Kidney (tissue), 13 donors: ENCODE measurements at regions not wholly inside any gene's neighbourhood (a gene's known extent, or its start where the extent isn't known, plus 50 kb on each side); places are given as distances from the start of the nearest gene placed in this dataset.
A peak's percentile ranks its signal among the peaks of the same experiment; 100 is the strongest.

Experiments
- DNase-seq, 5 donors: peaks; one replicate each; pipeline ENCODE4 v3.0.0-alpha.2; 2013 to 2020
- FAIRE-seq: peaks from 2 replicates; lab custom pipeline; 2012; peaks lifted over from hg19 to GRCh38; lab: Jason Lieb, UNC
- H3K27ac ChIP-seq, 2 donors: one replicate each; pipeline ENCODE4 v1.7.0; 2013; ENCODE audit warnings: low read depth in 2 of 2, low read length in 2 of 2, inconsistent platforms in 1 of 2
- H3K27me3 ChIP-seq: one replicate; pipeline ENCODE4 v1.7.1; 2013; ENCODE audit warnings: low read length, inconsistent platforms; ENCODE audit not compliant: control insufficient read depth, insufficient read depth
- H3K36me3 ChIP-seq, 3 donors: one replicate each; pipeline versions ENCODE4 v1.7.0 to v1.7.1; 2013; ENCODE audit warnings: low read length in 3 of 3, control low read depth in 1 of 3, inconsistent platforms in 1 of 3; ENCODE audit not compliant: insufficient read depth in 3 of 3, control insufficient read depth in 2 of 3
- H3K4me1 ChIP-seq, 3 donors: one replicate each; pipeline versions ENCODE4 v1.7.0 to v1.7.1; 2013; ENCODE audit warnings: low read length in 3 of 3, inconsistent platforms in 1 of 3, low read depth in 1 of 3; ENCODE audit not compliant: control insufficient read depth in 2 of 3, insufficient read depth in 2 of 3
- H3K4me3 ChIP-seq, 3 donors: one replicate each; pipeline versions ENCODE4 v1.7.0 to v1.8.1; 2013; ENCODE audit warnings: low read length in 3 of 3, control low read depth in 1 of 3, inconsistent platforms in 1 of 3
- H3K9ac ChIP-seq, 3 donors: one replicate each; pipeline versions ENCODE4 v1.7.0 to v1.7.1; 2013; ENCODE audit warnings: low read length in 3 of 3, control low read depth in 1 of 3, inconsistent platforms in 1 of 3
- H3K9me3 ChIP-seq, 3 donors: one replicate each; pipeline versions ENCODE4 v1.7.0 to v1.7.1; 2013; ENCODE audit warnings: low read length in 3 of 3, control low read depth in 1 of 3, inconsistent platforms in 1 of 3; ENCODE audit not compliant: control insufficient read depth in 2 of 3, insufficient read depth in 1 of 3
- intact Hi-C: fragments of 100-400 bp; cut with DNase I; formaldehyde crosslinking; loops from one replicate; pipeline ENCODE4 v1.11.1; 2022
- TF ChIP-seq, protein P1 (sequence below): IDR thresholded peaks from 3 replicates; pipeline ENCODE4 v1.5.1; 2012; ENCODE audit warnings: mild to moderate bottlenecking, moderate library complexity, borderline replicate concordance; ENCODE audit not compliant: insufficient read depth; ENCODE audit errors: extremely low read depth
- donor health status: control.
- donor health status: control.
- donor health status: control.
- donor health status: control.
- donor health status: control.
- donor health status: DM: yes; HTN: yes; CAD: no.
- donor health status: Normal renal cell carcinoma (clear cell type).

- intact Hi-C loops: no loop called here
Observed at GRCh38 chr12:46124848-46125619, 134.7 kb upstream of the SCAF11 start.

GRCh38 chr12:46124132-46124847 is 133.9 kb upstream of the SCAF11 start:
- FAIRE-seq: no peak
- intact Hi-C loops: no loop called here
- no peaks in the 10 kb centered on the region for H3K36me3 ChIP-seq

More at GRCh38 chr12:46124848-46125619, 134.7 kb upstream of the SCAF11 start:
- DNase-seq (peak in 4 of 5 donors; percentile 57 to 95 (median 72)), FAIRE-seq (no peak)
- peak overlapping the region in 2 of 3 donors; percentile 44 to 46 for H3K4me3 ChIP-seq
- TF ChIP-seq, protein P1, sequence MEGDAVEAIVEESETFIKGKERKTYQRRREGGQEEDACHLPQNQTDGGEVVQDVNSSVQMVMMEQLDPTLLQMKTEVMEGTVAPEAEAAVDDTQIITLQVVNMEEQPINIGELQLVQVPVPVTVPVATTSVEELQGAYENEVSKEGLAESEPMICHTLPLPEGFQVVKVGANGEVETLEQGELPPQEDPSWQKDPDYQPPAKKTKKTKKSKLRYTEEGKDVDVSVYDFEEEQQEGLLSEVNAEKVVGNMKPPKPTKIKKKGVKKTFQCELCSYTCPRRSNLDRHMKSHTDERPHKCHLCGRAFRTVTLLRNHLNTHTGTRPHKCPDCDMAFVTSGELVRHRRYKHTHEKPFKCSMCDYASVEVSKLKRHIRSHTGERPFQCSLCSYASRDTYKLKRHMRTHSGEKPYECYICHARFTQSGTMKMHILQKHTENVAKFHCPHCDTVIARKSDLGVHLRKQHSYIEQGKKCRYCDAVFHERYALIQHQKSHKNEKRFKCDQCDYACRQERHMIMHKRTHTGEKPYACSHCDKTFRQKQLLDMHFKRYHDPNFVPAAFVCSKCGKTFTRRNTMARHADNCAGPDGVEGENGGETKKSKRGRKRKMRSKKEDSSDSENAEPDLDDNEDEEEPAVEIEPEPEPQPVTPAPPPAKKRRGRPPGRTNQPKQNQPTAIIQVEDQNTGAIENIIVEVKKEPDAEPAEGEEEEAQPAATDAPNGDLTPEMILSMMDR: peak; percentile 80
- no peaks in the 10 kb centered on the region for H3K27me3 ChIP-seq
- peak overlapping the region in 2 of 3 donors; percentile 10 to 33 for H3K9ac ChIP-seq
- H3K27ac ChIP-seq: no peak overlapping the region
- H3K4me1 ChIP-seq: peaks cover 0 to 7% (median 2%) of the 10 kb centered on the region in 3 donors
- H3K36me3 ChIP-seq: no peaks in the 10 kb centered on the region
- H3K9me3 ChIP-seq: no peaks in the 10 kb centered on the region

DNA sequence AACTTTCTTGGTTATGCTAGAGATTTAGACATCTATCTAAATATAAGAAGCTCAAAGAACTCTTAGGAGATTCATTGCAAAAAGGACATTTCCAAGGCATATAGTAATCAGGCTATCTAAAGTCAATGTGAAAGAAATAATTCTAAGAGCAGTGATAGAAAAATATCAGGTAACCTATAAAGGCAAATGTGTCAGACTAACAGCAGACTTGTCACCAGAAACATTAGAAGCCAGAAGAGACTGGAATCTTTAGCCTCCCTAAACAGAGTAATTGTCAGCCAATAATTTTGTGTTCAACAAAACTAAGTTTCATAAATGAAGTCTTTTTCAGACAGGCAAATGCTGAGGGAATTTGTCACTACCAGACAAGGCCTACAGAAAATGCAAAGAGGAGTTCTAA is 122.0 kb upstream of the SCAF11 start:
- Histone ChIP-seq H3K4me1 (peaks cover 0 to 7% (median 0%) of the 10 kb centered on the region in 3 donors), H3K9me3 (no peaks in the 10 kb centered on the region), H3K27me3 (no peaks in the 10 kb centered on the region), H3K9ac (no peak overlapping the region), H3K27ac (no peak overlapping the region), H3K4me3 (no peak overlapping the region), H3K36me3 (no peaks in the 10 kb centered on the region)
- intact Hi-C loops: no loop called here
- TF ChIP-seq, protein P1: no peak
- DNase-seq (no peak), FAIRE-seq (no peak)

More at GRCh38 chr12:46124132-46124847, 133.9 kb upstream of the SCAF11 start:
- H3K27ac ChIP-seq: no peak overlapping the region
- no peaks in the 10 kb centered on the region for H3K27me3 ChIP-seq
- H3K9ac ChIP-seq: peak overlapping the region in 1 of 3 donors; percentile 10
- peaks cover 0 to 7% (median 2%) of the 10 kb centered on the region in 3 donors for H3K4me1 ChIP-seq
- TF ChIP-seq, protein P1: no peak
- no peak for DNase-seq
- H3K4me3 ChIP-seq: peak overlapping the region in 1 of 3 donors; percentile 46
- H3K9me3 ChIP-seq: no peaks in the 10 kb centered on the region
